Activated CD8-positive, alpha-beta memory T cell treated with anti-CD3 and anti-CD28 coated beads, Interleukin-2, amount 50 U/mL, for 4 hours (primary cell): ENCODE measurements at regions not wholly inside any gene's neighbourhood (a gene's known extent, or its start where the extent isn't known, plus 50 kb on each side); places are given as distances from the start of the nearest gene placed in this dataset.
"Not testable (repeated sequence)": the region's sequence is repeated elsewhere in the genome, so short reads cannot be mapped to it uniquely, and the experiment has no call there.

Experiments used
- DNase-seq: peaks from one replicate; pipeline ENCODE4 v3.0.0-alpha.2; 2020

- no peak for DNase-seq
These were observed 308.3 kb downstream of the RAB38 start for GRCh38 chr11:87866951-87867350.

DNA sequence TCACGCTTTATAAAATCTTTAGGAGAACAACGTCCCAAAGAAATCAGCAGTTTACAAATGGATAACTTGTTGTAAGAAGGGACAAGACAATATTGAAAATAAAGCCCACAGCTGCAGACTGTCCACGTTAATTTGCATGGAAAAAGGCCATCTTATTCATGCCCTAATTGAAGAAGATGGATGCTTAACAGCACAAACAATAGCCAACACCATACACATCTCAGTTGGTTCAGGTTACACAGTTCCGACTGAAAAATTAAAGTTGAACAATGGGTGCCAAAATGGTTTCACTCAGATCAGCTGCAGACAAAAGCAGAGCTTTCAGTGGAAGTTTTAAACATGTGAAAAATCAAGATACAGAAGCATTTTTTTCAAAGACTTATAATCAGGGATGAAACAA is 314.2 kb downstream of the RAB38 start:
- no peak for DNase-seq

GRCh38 chr11:87859636-87860035 is 315.6 kb downstream of the RAB38 start:
- no peak for DNase-seq

- no peak for DNase-seq
These were observed 323.4 kb downstream of the RAB38 start for GRCh38 chr11:87851827-87852226.

DNA sequence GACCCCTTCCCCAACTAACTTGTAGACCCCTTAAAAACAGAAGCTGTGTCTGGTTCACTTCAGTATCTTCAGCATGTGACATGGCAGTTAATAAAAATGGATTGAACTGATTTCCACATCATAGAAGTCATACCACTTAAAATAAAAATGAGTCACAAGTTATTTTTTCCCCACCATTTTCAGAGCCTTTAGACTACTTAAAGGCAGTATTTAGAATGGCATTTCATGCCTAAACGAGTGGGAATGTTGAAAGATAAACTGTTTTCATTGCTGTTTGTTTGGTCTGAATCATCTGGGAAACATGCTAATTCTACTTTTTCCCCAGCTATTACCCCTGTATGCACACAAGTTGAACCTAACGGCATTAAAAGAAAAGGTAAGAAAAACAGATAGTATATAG is 324.0 kb downstream of the RAB38 start:
- no peak for DNase-seq

DNA sequence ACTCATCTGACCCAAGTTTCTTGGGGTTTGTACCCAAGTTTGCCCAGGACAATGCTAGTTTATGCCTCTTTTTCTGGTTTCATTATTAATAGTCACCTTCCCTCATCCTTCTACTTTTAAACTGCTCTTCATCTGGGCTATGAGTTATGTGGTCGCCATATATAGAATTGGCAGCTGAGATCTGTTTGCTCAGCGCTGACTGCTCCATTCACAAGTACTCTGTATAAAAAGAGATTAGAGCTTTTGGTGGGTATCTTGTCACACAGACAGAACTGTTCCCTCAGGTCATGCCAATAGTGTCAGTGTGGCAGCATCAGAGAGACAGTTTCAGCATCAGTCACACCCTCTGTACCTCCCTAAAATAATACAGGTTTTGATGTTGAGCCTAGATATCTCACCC is 326.0 kb downstream of the RAB38 start:
- no peak for DNase-seq

GRCh38 chr11:87840786-87841185 is 334.5 kb downstream of the RAB38 start:
- no peak for DNase-seq

- no peak for DNase-seq
These were observed 343.0 kb downstream of the RAB38 start for GRCh38 chr11:87832211-87832610.

- no peak for DNase-seq
These were observed 355.2 kb downstream of the RAB38 start for GRCh38 chr11:87820011-87820410.

DNA sequence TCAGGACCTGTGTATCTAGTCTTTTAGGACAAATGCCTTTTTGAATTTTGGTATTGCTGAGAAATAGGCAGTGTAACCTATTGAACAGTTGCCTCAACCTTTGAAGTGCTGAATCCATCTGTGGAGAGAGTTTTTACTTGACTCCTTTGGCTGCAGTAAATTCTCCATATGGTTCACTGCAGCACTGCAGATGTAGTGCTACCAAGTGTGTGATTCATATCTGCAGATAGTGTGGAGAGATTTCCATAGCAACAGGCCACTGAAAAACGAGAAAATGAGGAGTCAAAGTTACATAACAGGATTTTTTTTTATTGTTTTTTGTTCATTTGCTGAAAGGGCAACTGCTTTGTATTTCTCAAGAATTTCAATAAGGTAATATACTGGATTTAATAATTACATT is 356.1 kb downstream of the RAB38 start:
- no peak for DNase-seq

- DNase-seq = no peak
These were observed 362.5 kb downstream of the RAB38 start for GRCh38 chr11:87812571-87813365.

DNA sequence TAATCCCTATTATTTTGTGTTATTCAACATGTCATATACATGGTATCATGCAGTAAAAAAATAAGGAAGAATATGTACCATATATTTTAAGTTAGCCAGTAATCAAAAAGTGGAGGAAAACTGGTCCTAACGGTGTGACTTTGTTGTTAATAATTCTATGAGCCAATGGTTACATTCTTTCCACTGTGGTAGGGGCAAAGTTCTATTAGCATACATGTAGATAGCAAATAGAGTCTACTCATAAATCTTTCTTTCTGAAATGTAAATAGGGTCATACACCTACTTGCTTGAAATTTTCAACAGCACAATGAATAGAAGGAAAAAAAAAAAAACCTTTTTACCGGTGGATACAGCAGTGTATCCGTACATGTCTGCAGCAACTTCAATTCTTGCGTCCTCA is 364.8 kb downstream of the RAB38 start:
- no peak for DNase-seq

DNA sequence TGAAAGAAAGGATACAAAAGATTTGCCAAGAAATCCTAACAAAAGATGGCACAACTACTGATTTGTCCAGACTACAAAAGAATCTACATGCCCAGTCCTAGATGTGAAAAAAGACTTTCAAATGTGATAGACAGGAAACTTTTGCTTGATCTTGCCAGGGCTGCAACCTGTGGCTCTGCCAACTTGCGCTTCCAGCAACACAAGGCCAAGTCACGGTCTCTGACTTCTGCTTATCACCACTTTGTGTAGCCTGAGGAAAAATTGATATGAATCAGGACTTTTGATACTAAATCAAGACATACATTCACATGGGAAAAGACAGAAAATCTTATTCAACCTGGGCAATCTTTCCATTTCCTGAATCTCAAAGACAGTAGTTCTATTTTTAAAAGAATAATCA is 366.0 kb downstream of the RAB38 start:
- no peak for DNase-seq

DNA sequence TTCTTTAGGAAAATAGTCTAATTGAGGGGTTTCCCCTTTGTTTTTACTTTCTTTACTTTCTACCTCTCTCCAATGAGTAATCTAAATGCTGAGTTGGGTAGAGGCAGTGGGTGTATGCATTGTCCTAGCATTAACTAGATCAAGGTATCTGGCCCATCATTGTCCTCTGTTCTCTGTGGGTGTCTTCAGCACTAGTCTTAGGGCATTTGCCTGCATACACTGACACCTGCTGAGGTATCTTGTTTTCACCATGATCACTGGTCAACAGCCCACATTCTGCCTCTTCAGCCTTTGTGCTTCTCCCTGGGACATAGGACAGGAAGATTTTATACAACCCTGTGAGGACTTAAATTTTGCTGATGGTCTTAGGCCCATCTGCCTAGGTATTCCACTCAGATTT is 371.1 kb downstream of the RAB38 start:
- DNase-seq = no peak

DNA sequence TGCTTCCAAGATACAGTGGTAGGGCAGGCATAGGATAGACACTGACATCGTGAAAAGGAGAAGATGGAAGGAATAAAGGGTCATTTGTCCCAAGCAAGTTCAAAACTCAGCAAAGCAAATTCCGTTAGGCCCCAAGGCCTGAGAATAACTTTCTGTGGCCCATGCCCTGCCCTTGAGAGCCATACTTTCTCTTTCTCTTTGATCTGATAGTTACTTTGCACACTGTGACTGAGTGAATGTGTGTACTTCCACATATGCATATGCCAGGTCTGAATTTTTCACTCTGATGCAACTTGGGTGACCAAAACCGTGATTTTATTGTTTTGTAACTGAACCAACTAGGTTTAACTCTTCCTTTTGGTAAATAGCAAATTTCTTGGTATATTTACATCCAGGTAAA is 371.5 kb downstream of the RAB38 start:
- no peak for DNase-seq

DNA sequence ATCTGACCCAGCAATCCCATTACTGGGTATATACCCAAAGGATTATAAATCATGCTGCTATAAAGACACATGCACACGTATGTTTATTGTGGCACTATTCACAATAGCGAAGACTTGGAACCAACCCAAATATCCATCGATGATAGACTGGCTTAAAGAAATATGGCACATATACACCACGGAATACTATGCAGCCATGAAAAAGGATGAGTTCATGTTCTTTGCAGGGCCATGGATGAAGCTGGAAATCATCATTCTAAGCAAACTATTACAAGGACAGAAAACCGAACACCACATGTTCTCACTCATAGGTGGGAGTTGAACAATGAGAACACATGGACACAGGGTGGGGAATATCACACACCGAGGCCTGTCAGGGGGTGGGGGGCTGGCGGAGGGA is 390.4 kb downstream of the RAB38 start:
- not testable (repeated sequence) for DNase-seq

- DNase-seq = no peak
These were observed 395.2 kb downstream of the RAB38 start for GRCh38 chr11:87780068-87780413.

DNA sequence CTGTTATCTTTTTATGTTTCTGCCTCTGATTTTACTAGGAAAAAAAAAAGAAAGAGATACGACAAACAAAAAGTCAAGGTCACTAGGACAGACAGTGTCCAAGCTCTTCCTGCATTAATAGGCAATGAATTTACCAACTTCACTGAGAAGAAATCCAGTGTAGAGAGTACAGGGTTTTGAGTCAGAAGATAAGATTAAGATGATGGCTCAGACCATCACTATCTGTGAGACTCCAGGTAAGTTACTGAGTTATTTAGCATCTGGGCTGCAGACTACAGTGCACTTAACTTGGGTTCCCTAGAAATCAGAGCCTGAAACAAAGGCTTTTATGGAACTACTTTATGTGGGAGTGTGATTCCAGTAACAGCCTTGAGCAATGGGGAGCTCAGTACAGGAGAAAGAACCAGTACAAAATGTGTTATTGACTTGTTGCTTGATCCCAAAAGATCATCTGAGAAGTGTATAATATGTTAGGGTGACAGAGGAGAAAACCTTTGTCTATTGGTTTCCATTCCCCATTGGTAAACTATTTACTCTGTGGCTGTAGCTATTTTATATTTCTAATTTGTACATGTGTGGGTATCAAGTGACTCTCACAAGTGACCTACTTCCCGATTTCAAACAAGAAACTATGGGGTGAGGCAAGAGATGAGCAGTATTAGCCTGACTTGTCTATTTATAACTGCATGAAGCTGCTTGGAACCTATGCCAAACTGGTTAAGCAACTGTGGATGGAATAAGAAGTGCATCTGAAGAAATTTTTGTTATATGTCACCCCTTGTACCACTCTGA is 395.8 kb downstream of the RAB38 start:
- no peak for DNase-seq

DNA sequence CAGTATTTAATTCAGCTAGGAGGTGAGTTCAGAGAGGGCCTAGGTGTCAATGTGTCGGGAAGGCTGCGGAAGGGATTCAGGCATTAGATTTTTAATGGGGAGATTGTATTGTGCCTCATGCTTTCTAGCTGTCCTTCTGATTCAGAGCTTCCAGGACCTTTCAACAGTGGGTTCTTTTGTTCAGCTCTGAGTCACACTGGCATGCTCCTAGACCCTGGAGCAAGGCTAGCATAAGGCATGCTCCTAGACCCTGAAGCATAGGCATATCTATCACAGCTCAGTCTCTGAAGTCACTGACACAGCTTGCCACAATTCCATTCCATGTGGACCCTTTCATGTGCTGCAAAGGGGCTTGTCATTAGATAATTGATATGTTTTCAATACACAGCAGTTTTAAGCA is 396.9 kb downstream of the RAB38 start:
- DNase-seq = no peak

GRCh38 chr11:87775036-87775435 is 400.2 kb downstream of the RAB38 start:
- DNase-seq = no peak

- DNase-seq = no peak
These were observed 405.6 kb downstream of the RAB38 start for GRCh38 chr11:87769661-87770060.

DNA sequence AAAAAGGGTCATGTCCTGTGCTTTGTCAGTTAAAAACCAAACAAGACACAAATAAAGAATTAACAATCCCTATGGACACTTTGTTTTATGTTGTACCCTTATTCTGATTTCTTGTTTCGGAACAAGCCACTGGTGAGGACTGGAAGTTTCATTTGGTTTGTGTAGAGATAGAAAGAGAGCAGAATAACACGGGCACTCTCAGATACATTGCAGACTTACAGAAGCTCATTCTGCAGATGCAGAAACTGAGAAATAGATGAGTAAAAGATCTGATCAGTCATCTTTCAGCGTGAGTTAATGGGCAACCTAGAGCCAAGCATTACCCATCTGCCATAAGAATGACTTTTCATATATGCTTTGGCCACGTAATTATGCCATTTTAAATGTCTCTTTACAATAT is 407.6 kb downstream of the RAB38 start:
- DNase-seq = no peak

GRCh38 chr11:87764075-87764474 is 411.2 kb downstream of the RAB38 start:
- DNase-seq = not testable (repeated sequence)

DNA sequence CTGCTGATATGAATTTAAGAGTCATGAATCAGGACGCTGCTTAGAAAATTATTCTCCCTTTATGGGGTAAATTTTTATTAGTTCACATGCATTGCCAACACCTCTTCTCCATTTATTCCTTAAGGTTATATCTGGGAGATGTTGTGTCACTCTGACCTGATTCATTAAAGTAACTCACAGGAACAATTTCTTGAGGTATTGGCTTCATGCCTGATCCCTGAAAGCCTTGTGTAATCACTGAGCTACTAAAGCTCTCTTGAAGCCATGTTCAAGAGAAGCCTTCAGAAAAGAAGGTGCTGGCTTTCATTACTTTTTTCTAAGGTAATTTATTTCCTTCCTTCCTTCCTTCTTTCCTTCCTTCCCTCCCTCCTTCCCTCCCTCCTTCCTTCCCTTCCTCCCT is 420.6 kb downstream of the RAB38 start:
- no peak for DNase-seq

GRCh38 chr11:87753143-87753542 is 422.1 kb downstream of the RAB38 start:
- no peak for DNase-seq
